GM12892 (cell line): ENCODE measurements at regions not wholly inside any gene's neighbourhood (a gene's known extent, or its start where the extent isn't known, plus 50 kb on each side); places are given as distances from the start of the nearest gene placed in this dataset.

Experiments
- POLR2A ChIP-seq: IDR thresholded peaks from 2 replicates; pipeline ENCODE4 v1.6.1; 2011; ENCODE audit warnings: low read depth, low read length, control low read depth
- TAF1 ChIP-seq: IDR thresholded peaks from 2 replicates; pipeline ENCODE4 v1.6.1; 2011; ENCODE audit warnings: low read depth, mild to moderate bottlenecking, control low read depth, low read length, borderline replicate concordance

DNA sequence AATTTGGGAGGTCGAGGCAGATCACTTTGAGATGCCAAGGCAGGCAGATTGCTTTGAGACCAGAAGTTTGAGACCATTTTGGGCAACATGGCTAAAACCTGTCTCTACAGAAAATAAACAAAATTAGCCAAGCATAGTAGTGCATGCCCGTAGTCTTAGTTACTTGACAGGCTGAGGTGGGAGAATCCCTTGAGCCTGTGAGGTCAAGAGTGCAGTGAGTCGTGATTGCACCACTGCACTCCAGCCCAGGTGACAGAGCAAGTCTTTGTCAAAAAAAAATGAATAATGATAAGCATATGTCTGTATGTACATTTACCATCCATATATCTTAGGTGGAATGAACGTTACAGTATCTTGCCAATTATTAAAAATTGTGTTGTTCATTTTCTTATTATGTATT is 2447.7 kb downstream of the PCDH9 start:
- TF ChIP-seq POLR2A (no peak), TAF1 (no peak)
